ENCODE measurements at regions not wholly inside any gene's neighbourhood (a gene's known extent, or its start where the extent isn't known, plus 50 kb on each side); places are given as distances from the start of the nearest gene placed in this dataset.
A peak's percentile ranks its signal among the peaks of the same experiment; 100 is the strongest.

DNA sequence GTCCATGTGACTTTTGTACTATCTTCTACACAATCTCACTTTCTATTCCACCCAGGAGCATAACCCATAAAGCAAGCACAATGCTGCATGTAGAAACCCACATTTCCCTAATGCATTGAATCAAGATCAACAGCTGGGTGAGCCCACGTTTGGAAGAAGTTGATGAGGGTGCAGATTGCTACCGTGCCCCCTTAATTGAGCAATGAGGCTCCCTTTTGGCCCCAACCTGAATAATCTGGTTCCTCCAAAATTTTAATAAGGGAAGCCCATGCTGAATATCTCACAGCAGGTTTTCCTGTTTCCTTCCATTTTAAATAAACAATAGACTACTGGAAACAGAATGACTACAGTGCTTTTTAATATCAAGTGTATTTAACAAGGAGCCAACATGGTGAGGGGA lies 403.6 kb upstream of the SGCG start:
- H3K4me3 ChIP-seq (ENCODE audit: low read depth, low read length) = no peak overlapping the region
- TF ChIP-seq, protein P1, sequence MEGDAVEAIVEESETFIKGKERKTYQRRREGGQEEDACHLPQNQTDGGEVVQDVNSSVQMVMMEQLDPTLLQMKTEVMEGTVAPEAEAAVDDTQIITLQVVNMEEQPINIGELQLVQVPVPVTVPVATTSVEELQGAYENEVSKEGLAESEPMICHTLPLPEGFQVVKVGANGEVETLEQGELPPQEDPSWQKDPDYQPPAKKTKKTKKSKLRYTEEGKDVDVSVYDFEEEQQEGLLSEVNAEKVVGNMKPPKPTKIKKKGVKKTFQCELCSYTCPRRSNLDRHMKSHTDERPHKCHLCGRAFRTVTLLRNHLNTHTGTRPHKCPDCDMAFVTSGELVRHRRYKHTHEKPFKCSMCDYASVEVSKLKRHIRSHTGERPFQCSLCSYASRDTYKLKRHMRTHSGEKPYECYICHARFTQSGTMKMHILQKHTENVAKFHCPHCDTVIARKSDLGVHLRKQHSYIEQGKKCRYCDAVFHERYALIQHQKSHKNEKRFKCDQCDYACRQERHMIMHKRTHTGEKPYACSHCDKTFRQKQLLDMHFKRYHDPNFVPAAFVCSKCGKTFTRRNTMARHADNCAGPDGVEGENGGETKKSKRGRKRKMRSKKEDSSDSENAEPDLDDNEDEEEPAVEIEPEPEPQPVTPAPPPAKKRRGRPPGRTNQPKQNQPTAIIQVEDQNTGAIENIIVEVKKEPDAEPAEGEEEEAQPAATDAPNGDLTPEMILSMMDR (IDR thresholded peaks at IDR 0.05; ENCODE audit: low read depth, low read length) = no peak
- TF ChIP-seq POLR2A (IDR thresholded peaks at IDR 0.05; ENCODE audit: extremely low read depth, insufficient read length) = no peak
- TF ChIP-seq, protein P2, sequence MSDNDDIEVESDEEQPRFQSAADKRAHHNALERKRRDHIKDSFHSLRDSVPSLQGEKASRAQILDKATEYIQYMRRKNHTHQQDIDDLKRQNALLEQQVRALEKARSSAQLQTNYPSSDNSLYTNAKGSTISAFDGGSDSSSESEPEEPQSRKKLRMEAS (IDR thresholded peaks at IDR 0.05; ENCODE audit: low read depth, low read length) = no peak
- TF ChIP-seq MYC (IDR thresholded peaks at IDR 0.05; ENCODE audit: low read depth, low read length) = no peak
- DNase-seq (ENCODE audit: low read depth) = no peak

DNA sequence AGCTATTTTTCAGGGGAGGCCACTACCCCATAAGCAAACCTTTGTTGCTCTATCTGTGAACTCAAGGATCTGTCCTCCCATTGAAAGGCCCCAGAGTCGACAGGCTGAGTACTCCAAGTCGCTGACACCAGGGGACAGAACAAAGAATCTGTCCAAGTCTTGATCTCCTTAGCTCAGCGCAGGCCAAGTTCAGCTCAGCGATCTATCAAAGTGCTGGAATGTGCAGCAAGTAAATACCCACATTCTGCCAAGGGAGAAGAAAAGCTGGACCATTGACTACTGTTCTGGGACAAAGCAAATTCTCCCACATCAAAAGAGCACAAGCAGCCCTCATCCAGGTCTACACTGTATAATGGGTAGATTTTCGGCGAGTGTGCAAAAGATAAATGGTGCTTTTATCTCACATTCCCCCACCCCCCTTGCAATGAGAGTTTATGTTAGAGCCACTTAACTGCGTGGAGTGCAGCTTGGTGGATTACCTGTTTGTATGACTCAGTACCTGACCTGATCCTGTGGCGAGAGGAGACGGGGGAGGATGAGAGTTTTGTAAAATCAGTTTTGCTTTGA lies 391.7 kb upstream of the SGCG start:
- TF ChIP-seq, protein P2 (IDR thresholded peaks at IDR 0.05; ENCODE audit: low read depth, low read length) = no peak
- TF ChIP-seq, protein P1 (IDR thresholded peaks at IDR 0.05; ENCODE audit: low read depth, low read length) = no peak
- TF ChIP-seq MYC (IDR thresholded peaks at IDR 0.05; ENCODE audit: low read depth, low read length) (no peak), POLR2A (IDR thresholded peaks at IDR 0.05; ENCODE audit: extremely low read depth, insufficient read length) (no peak)
- H3K4me3 ChIP-seq (ENCODE audit: low read depth, low read length) = no peak overlapping the region

DNA sequence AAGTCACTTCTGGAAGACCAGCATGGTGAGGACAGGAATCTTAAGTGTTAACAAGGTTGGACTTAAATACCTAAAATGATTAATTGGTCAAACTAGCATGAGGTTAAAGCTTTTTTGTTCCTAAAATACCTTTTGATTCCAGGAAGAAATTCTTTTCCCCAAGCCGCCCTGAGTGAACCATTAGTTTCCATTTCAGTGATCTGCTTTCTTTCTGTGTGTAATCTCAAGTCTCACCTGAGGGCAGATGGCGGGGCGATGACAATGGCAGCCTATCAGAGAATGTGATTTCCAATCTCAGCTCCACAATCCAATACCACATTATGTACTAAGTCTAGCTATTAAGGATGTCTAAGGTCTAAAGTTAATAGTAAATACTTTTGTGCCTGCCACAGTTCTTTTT lies 390.9 kb upstream of the SGCG start:
- TF ChIP-seq, protein P2 (IDR thresholded peaks at IDR 0.05; ENCODE audit: low read depth, low read length) = no peak
- TF ChIP-seq, protein P1 (IDR thresholded peaks at IDR 0.05; ENCODE audit: low read depth, low read length) = no peak
- TF ChIP-seq MYC (IDR thresholded peaks at IDR 0.05; ENCODE audit: low read depth, low read length) (no peak), POLR2A (IDR thresholded peaks at IDR 0.05; ENCODE audit: extremely low read depth, insufficient read length) (no peak)
- DNase-seq (ENCODE audit: low read depth) = no peak
- H3K4me3 ChIP-seq (ENCODE audit: low read depth, low read length) = no peak overlapping the region

More for the DNA sequence above, 391.7 kb upstream of the SGCG start:
- DNase-seq (ENCODE audit: low read depth) = no peak

DNA sequence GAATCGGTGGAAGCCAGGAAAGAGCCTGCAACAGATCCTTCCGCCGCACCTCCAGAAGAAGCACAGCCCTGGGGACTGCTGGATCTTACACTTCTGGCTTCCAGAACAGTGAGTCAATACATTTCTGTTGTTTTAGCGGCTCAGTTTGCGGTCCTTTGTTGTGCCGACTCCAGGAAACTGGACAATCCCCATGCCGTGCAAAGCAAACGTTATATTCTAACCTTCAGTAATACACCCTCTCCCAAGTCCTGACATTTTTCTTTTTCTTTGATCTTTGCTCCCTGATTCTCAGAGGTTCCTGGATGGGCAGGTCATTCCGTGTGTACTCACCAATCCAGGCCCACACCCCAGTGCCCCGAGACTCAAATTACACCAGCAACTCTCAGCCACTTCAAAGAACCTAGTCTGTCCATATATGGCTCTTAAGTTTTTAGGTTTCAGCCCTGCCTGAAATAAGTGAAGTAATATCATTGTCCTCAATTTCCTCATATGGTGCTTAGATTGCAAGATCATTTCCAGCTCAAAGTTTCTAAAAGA lies 387.1 kb upstream of the SGCG start:
- no peak for DNase-seq (ENCODE audit: low read depth)
- no peak overlapping the region for H3K4me3 ChIP-seq (ENCODE audit: low read depth, low read length)
- TF ChIP-seq POLR2A (IDR thresholded peaks at IDR 0.05; ENCODE audit: extremely low read depth, insufficient read length) = no peak
- no peak for TF ChIP-seq MYC (IDR thresholded peaks at IDR 0.05; ENCODE audit: low read depth, low read length)
- TF ChIP-seq, protein P2 (IDR thresholded peaks at IDR 0.05; ENCODE audit: low read depth, low read length) = no peak
- TF ChIP-seq, protein P1 (IDR thresholded peaks at IDR 0.05; ENCODE audit: low read depth, low read length) = no peak

GRCh38 chr13:22800526-22801401 lies 380.0 kb upstream of the SGCG start:
- DNase-seq (ENCODE audit: low read depth) = peak; percentile 64
- no peak for TF ChIP-seq POLR2A (IDR thresholded peaks at IDR 0.05; ENCODE audit: extremely low read depth, insufficient read length)
- TF ChIP-seq, protein P1 (IDR thresholded peaks at IDR 0.05; ENCODE audit: low read depth, low read length) = no peak
- TF ChIP-seq, protein P2 (IDR thresholded peaks at IDR 0.05; ENCODE audit: low read depth, low read length) = no peak
- no peak for TF ChIP-seq MYC (IDR thresholded peaks at IDR 0.05; ENCODE audit: low read depth, low read length)
- no peak overlapping the region for H3K4me3 ChIP-seq (ENCODE audit: low read depth, low read length)
